GF-D8 (cell line): ENCODE measurements at regions not wholly inside any gene's neighbourhood (a gene's known extent, or its start where the extent isn't known, plus 50 kb on each side); places are given as distances from the start of the nearest gene placed in this dataset.
"Not testable (repeated sequence)": the region's sequence is repeated elsewhere in the genome, so short reads cannot be mapped to it uniquely, and the experiment has no call there.

Experiments
- DNase-seq: peaks from one replicate; lab custom pipeline; 2025; lab: John Stamatoyannopoulos, UW

DNA sequence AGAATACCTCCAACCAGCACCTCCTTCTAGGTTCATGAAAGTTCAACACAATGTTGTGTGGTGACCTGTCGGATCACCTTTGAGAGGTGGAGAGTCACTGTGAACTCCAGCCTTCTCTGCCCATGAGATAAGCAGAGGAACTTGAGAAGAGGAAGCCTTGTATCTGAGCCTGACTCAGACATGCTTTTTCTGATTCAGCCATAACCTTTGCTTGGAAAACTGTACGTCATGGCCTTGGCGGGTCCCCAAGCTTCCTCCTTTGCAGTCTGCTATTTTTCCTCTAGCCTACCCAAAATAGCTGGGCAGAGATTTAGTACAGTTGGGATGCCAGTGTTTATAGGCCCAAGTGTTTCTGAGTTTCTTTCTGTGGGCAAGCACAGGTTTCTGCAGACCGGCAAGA is 274.7 kb downstream of the CETN3 start:
- DNase-seq: no peak

DNA sequence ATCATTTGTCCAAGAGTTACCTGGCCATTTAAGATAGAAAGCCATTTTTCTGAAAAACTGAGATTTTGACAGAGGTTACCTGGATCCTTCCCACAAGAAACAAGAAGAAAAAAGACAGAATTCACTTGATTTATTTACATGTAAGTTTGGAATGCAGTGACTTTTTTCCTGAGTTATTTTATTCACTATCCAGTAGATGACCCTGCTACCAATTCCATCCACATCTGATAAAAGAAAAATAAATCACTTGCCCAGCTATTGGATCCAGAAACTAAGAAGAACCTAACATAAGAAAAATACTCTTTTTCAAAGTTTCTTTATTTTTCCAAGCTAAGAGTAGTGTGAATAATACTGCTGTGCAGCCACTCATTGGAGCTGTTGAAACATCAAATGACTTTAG is 275.2 kb downstream of the CETN3 start:
- DNase-seq: no peak

DNA sequence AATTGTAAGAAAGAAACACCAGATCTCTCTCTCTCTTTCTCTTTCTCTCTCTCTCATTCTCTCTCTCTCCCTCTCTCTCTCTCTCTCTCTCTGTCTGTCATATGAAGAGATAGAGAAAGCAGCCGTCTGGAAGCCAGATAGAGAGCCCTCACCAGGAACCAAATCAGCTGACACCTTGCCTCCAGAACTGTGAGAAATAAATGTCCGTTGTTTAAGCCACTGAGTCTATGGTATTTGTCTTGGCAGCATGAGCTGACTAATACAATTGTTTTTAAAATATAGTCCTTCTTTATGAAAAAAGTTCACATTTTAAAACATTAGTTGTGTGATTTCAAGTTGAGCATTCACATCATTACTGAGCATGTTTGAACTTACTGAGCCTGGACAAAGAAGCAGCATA is 275.6 kb downstream of the CETN3 start:
- no peak for DNase-seq

GRCh38 chr5:90131383-90132133 is 278.0 kb downstream of the CETN3 start:
- DNase-seq: no peak

DNA sequence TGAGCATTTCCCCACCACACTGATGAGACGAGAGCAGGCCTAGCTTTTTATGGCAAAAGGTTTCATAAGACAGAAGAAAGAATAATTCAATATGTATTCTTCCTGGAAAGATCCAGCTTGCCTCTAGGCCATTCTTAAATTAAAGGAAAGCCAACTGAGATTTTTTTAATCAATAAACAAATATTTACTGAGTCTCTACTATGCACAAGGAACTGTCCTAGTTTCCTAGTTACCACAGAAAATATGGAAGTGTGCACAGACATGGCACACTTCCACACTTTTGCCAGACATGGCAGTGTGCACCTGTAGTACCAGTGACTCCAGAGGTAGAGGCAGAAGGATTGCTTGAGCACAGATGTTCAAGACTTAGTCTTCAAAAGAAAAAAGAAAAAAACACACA is 281.0 kb downstream of the CETN3 start:
- DNase-seq: no peak

GRCh38 chr5:90119531-90119971 is 290.0 kb downstream of the CETN3 start:
- no peak for DNase-seq

DNA sequence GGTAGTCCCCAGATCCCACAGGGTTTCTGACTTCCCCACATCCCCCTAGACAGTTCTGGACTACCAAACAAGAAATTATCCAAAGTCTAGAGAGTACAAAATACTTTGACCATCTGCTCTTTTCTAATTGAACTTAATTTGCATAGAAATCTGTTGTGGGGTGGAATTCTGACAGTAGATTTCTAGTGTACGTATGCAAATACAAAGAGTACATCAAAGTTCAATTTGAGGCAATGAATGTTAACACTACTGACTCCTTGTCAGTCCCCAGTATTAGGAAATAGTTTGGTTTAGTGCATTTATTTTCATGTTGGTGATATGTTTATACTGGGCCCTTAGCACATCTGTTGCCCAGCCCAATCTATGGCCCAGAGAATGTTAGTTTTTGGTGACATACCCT is 292.6 kb downstream of the CETN3 start:
- DNase-seq: no peak

DNA sequence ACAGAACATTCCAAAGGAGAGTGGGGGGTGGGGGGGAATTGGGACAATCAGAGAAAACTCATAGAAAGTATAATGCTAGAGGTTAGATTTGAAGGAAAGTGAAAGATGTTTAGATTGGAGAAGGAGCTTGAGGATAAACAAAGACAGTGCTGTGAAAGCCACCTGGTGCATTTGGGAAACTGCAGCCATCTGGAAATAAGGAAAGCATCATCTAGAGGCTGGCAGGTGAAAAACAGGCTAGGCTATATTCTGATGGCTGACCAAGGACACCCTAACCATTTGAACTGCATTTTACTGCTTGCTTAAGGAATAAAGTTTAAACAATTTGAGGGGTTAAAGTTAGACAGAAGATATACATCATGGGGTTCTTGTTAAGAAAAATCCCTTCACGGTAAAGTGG is 296.4 kb downstream of the CETN3 start:
- no peak for DNase-seq

- DNase-seq: no peak
Measured at GRCh38 chr5:90112033-90112692, 297.4 kb downstream of the CETN3 start.

GRCh38 chr5:90111364-90112032 is 298.1 kb downstream of the CETN3 start:
- DNase-seq: no peak

GRCh38 chr5:90109285-90109684 is 300.3 kb downstream of the CETN3 start:
- no peak for DNase-seq

DNA sequence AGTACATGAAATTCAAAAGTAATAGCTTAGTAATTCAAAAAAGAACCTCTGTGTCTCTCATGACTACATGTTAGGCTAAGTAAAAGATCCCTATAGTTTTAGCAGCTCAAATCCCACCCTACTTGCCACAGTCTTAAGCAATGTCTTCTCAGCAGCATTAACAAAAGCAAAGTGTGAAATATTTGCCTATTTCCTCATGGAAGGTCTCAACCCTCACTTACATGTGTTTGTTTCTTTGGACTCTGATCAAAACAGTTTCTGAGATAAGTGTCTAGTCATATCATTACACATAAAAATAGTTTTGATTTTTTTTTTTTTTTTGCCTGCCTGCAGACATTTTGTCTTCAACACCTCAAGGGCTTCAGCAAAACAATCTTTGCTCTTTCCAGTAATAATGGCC is 310.5 kb downstream of the CETN3 start:
- no peak for DNase-seq

- no peak for DNase-seq
Measured at GRCh38 chr5:90097082-90097477, 312.5 kb downstream of the CETN3 start.

DNA sequence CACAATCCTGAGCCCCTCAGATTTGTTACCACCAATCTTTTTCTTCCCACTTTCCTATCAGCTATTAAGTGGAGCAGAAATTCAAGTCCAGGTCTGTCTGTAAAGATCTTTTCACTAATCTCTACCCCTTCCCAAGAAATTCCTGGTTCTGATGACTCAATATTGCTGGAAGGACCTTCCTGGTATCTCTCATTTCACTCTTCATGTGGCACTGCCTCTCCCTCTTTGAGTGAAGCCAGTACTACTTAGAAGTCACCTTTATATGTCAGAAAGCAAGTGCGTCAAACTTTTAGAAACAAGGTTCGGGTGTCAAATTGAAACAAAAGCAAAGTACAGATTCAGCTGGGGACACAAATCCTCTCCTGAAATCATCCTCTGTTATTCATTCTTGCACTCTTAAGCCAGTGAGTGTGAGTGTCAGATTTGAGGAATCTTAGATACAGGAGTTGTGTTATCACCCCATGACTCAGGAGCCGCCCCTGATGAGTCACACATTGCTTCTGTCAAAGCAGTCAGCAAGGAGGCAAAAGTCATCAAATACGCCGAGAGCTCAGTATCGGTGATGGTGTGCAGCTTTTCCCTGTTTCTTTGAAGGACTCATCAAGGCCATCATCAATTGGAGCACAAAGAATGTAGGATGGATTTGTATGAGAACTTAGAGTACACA is 313.0 kb downstream of the CETN3 start:
- no peak for DNase-seq

- DNase-seq: no peak
Measured at GRCh38 chr5:90095292-90096060, 314.1 kb downstream of the CETN3 start.

- DNase-seq: no peak
Measured at GRCh38 chr5:90093751-90094485, 315.6 kb downstream of the CETN3 start.

DNA sequence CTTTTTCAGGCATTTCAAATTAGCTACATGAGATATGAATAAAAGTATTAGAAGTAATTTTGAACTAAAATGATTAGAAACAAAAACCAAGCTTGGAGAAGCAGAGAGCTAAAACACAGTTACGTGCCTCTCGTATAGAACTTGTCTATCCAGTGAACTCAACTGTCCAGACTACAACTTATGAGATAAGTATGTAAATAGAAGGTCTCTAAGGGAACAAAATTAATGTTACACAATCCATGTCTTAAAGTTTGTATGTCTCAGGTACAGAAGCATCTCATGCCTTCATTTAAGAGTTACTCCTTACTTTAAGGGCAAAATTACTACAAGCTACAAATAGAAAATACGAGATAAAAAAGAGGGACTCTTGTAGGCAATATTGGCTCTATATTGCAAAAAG is 316.8 kb downstream of the CETN3 start:
- DNase-seq: no peak

GRCh38 chr5:90084342-90084741 is 325.2 kb downstream of the CETN3 start:
- DNase-seq: no peak

DNA sequence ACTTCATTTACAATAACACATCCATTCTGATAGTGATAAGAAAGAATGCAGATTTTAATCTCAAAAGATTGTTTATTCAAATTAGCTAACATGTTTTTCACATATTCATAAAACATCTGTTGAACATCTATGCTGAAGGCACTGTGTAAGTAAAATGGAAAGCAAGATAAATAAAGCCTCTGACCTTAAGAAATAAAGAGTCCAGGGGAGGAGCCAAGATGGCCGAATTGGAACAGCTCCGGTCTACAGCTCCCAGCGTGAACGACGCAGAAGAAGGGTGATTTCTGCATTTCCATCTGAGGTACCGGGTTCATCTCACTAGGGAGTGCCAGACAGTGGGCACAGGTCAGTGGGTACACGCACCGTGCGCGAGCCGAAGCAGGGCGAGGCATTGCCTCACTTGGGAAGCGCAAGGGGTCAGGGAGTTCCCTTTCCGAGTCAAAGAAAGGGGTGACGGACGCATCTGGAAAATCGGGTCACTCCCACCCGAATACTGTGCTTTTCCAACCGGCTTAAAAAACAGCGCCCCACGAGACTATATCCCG is 336.5 kb downstream of the CETN3 start:
- DNase-seq: not testable (repeated sequence)

GRCh38 chr5:90071656-90072055 is 337.9 kb downstream of the CETN3 start:
- DNase-seq: no peak

- no peak for DNase-seq
Measured at GRCh38 chr5:90071066-90071465, 338.5 kb downstream of the CETN3 start.
